ENCODE measurements at regions not wholly inside any gene's neighbourhood (a gene's known extent, or its start where the extent isn't known, plus 50 kb on each side); places are given as distances from the start of the nearest gene placed in this dataset.

GRCh38 chr10:3923033-3923432 lies 138.0 kb upstream of the KLF6 start:
- TF ChIP-seq CTCF (IDR thresholded peaks at IDR 0.05; ENCODE audit: low read depth, low read length, poor library complexity, severe bottlenecking) (no peak), EZH2phosphoT487 (IDR thresholded peaks at IDR 0.05; ENCODE audit: borderline replicate concordance, low read length) (no peak)
